GM23338 (cell line): ENCODE measurements at regions not wholly inside any gene's neighbourhood (a gene's known extent, or its start where the extent isn't known, plus 50 kb on each side); places are given as distances from the start of the nearest gene placed in this dataset.

ENCODE experiments used
- ATAC-seq: fragments of 200-7000 bp; cut with Tn5 transposase; 3 replicates; pipeline ENCODE4 v1.9.1; 2020
- DNase-seq: peaks from one replicate; pipeline ENCODE4 v3.0.0-alpha.2; 2015; ENCODE audit warnings: low spot score
- H2AFZ ChIP-seq: fragments of 200-600 bp; sonication (generic); 2 replicates; pipeline ENCODE4 v1.8.0; 2016; ENCODE audit warnings: antibody characterized with exemption, mild to moderate bottlenecking, moderate library complexity
- H3F3A ChIP-seq: fragments of 200-600 bp; sonication (generic); replicated peaks from 2 replicates; pipeline ENCODE4 v1.8.0; 2017; ENCODE audit warnings: antibody characterized with exemption, mixed run types, low read depth
- H3K27ac ChIP-seq: fragments of 200-600 bp; sonication (generic); 2 replicates; pipeline ENCODE4 v1.6.1; 2016; ENCODE audit warnings: low read depth
- H3K27me3 ChIP-seq: fragments of 200-600 bp; sonication (generic); 2 replicates; pipeline ENCODE4 v1.8.0; 2016; ENCODE audit warnings: mild to moderate bottlenecking, mixed run types, moderate library complexity; ENCODE audit not compliant: insufficient read depth
- H3K36me3 ChIP-seq: fragments of 200-600 bp; sonication (generic); 2 replicates; pipeline ENCODE4 v1.8.0; 2016; ENCODE audit warnings: mild to moderate bottlenecking; ENCODE audit not compliant: insufficient read depth
- H3K4me1 ChIP-seq: fragments of 200-600 bp; sonication (generic); 2 replicates; pipeline ENCODE4 v1.8.0; 2016; ENCODE audit warnings: mild to moderate bottlenecking, moderate library complexity; ENCODE audit not compliant: insufficient read depth
- H3K4me2 ChIP-seq: fragments of 200-600 bp; sonication (generic); 2 replicates; pipeline ENCODE4 v1.7.1; 2017; ENCODE audit warnings: mixed run types
- H3K4me3 ChIP-seq: fragments of 200-600 bp; sonication (generic); 2 replicates; pipeline ENCODE4 v1.6.1; 2016; ENCODE audit warnings: mixed run types
- H3K79me2 ChIP-seq: fragments of 200-600 bp; sonication (generic); replicated peaks from 2 replicates; pipeline ENCODE4 v1.8.0; 2017; ENCODE audit warnings: mild to moderate bottlenecking; ENCODE audit not compliant: insufficient read depth
- H3K9me2 ChIP-seq: fragments of 200-600 bp; sonication (generic); 2 replicates; pipeline ENCODE4 v1.8.0; 2017; ENCODE audit not compliant: insufficient read depth
- H4K20me1 ChIP-seq: fragments of 200-600 bp; sonication (generic); replicated peaks from 2 replicates; pipeline ENCODE4 v1.8.0; 2017; ENCODE audit warnings: mild to moderate bottlenecking; ENCODE audit not compliant: insufficient read depth
- H3K27ac Mint-ChIP-seq: 2 replicates; pipeline ENCODE4 v1.8.0; 2020; ENCODE audit warnings: inconsistent platforms, mild to moderate bottlenecking, moderate library complexity, mixed read lengths
- H3K27me3 Mint-ChIP-seq: 3 replicates; pipeline ENCODE4 v1.8.0; 2022; ENCODE audit warnings: low read depth, mild to moderate bottlenecking, moderate library complexity, mixed read lengths, inconsistent platforms; ENCODE audit not compliant: insufficient read depth, poor library complexity
- H3K36me3 Mint-ChIP-seq: 3 replicates; pipeline ENCODE4 v1.8.0; 2021; ENCODE audit warnings: low read depth, mild to moderate bottlenecking, inconsistent platforms, moderate library complexity, mixed read lengths
- H3K4me1 Mint-ChIP-seq: 3 replicates; pipeline ENCODE4 v1.8.0; 2020; ENCODE audit warnings: mild to moderate bottlenecking, inconsistent platforms, mixed read lengths
- H3K4me3 Mint-ChIP-seq: 3 replicates; pipeline ENCODE4 v1.8.0; 2021; ENCODE audit warnings: moderate library complexity, mild to moderate bottlenecking, inconsistent platforms, mixed read lengths
- H3K9me3 Mint-ChIP-seq: 3 replicates; pipeline ENCODE4 v1.8.0; 2020; ENCODE audit warnings: moderate library complexity, mild to moderate bottlenecking, inconsistent platforms, mixed read lengths
- CREB1 ChIP-seq: fragments of 250-450 bp; sonication (Bioruptor Pico); IDR thresholded peaks from 2 replicates; pipeline ENCODE4 v1.5.0; 2020; ENCODE audit warnings: low read depth, mild to moderate bottlenecking, moderate library complexity
- CTCF ChIP-seq, 2 experiments: fragments of 200-600 bp in 1 of 2; sonication (generic) in 1 of 2; conservative IDR thresholded peaks; 2 replicates each; pipeline versions ENCODE4 v1.5.1 to v1.6.1; 2016 to 2017; ENCODE audit warnings: antibody characterized with exemption in 2 of 2, low read depth in 2 of 2, mild to moderate bottlenecking in 2 of 2, moderate library complexity in 1 of 2
- ETS1 ChIP-seq: IDR thresholded peaks from 2 replicates; pipeline ENCODE4 v1.6.1; 2016; ENCODE audit warnings: antibody characterized with exemption
- EZH2 ChIP-seq: fragments of 200-600 bp; sonication (generic); IDR thresholded peaks from one replicate; pipeline ENCODE4 v1.8.0; 2017; ENCODE audit warnings: antibody characterized with exemption, mild to moderate bottlenecking, low read depth; ENCODE audit not compliant: unreplicated experiment
- EZH2phosphoT487 ChIP-seq: fragments of 200-600 bp; sonication (generic); IDR thresholded peaks from one replicate; pipeline ENCODE4 v1.8.1; 2018; ENCODE audit warnings: antibody characterized with exemption; ENCODE audit not compliant: unreplicated experiment
- JUNB ChIP-seq: IDR thresholded peaks from one replicate; pipeline ENCODE4 v1.6.1; 2016; ENCODE audit warnings: antibody characterized with exemption; ENCODE audit not compliant: unreplicated experiment
- NANOG ChIP-seq: IDR thresholded peaks from 2 replicates; pipeline ENCODE4 v1.6.1; 2016; ENCODE audit warnings: antibody characterized with exemption, borderline replicate concordance
- POLR2AphosphoS5 ChIP-seq: IDR thresholded peaks from 2 replicates; pipeline ENCODE4 v1.6.1; 2016; ENCODE audit warnings: antibody characterized with exemption, low read depth
- REST ChIP-seq: IDR thresholded peaks from one replicate; pipeline ENCODE4 v1.6.1; 2018; ENCODE audit warnings: antibody characterized with exemption; ENCODE audit not compliant: unreplicated experiment
- STAT1 ChIP-seq: IDR thresholded peaks from one replicate; pipeline ENCODE4 v1.6.1; 2016; ENCODE audit warnings: antibody characterized with exemption; ENCODE audit not compliant: unreplicated experiment
- ZNF114 ChIP-seq: fragments of 250-450 bp; sonication (Bioruptor Pico); IDR thresholded peaks from 2 replicates; pipeline ENCODE4 v1.5.0; 2020; ENCODE audit warnings: mild to moderate bottlenecking, moderate library complexity
- ZNF331 ChIP-seq: fragments of 250-450 bp; sonication (Bioruptor Pico); IDR thresholded peaks from 2 replicates; pipeline ENCODE4 v1.5.0; 2020; ENCODE audit warnings: low read depth, mild to moderate bottlenecking, moderate library complexity
- ZNF462 ChIP-seq: fragments of 250-450 bp; sonication (Bioruptor Pico); IDR thresholded peaks from 2 replicates; pipeline ENCODE4 v1.5.0; 2020; ENCODE audit warnings: mild to moderate bottlenecking, moderate library complexity

GRCh38 chr2:175553910-175554309 is 372.4 kb upstream of the ATP5MC3 start:
- Histone ChIP-seq H3K79me2 (no peaks in the 10 kb centered on the region), H4K20me1 (no peaks in the 10 kb centered on the region), H3K36me3 (no peaks in the 10 kb centered on the region), H3K4me3 (no peak overlapping the region), H3K27me3 (no peaks in the 10 kb centered on the region), H2AFZ (no peak overlapping the region; the same call in 1 of the 2 replicates), H3K27ac (no peak overlapping the region), H3K9me2 (peaks cover 3% of the 10 kb centered on the region), H3F3A (no peaks in the 10 kb centered on the region), H3K4me1 (peaks cover 4% of the 10 kb centered on the region; the same call in 1 of the 2 replicates), H3K4me2 (no peak overlapping the region)
- no peaks in the 10 kb centered on the region for H3K36me3 Mint-ChIP-seq
- DNase-seq (no peak), ATAC-seq (no peak)
- no peak overlapping the region for H3K27ac Mint-ChIP-seq
- peaks cover 7% of the 10 kb centered on the region for H3K27me3 Mint-ChIP-seq
- no peaks in the 10 kb centered on the region for H3K9me3 Mint-ChIP-seq
- TF ChIP-seq ETS1: no peak
- TF ChIP-seq CTCF (conservative IDR thresholded peaks at IDR 0.05; ENCODE audit: low read depth in 2 of 2): no peak
- no peak for TF ChIP-seq STAT1
- no peak for TF ChIP-seq NANOG
- TF ChIP-seq ZNF331 (CRISPR knock-in tag): no peak
- no peak for TF ChIP-seq EZH2
- TF ChIP-seq ZNF114 (CRISPR knock-in tag): no peak
- TF ChIP-seq EZH2phosphoT487: no peak
- TF ChIP-seq REST: no peak
- no peak for TF ChIP-seq ZNF462 (CRISPR knock-in tag)
- TF ChIP-seq CREB1 (CRISPR knock-in tag): no peak
- no peak for TF ChIP-seq JUNB
- TF ChIP-seq POLR2AphosphoS5: no peak
- H3K4me1 Mint-ChIP-seq: peaks cover 13% of the 10 kb centered on the region
- H3K4me3 Mint-ChIP-seq: no peak overlapping the region
